Astrocyte (in vitro differentiated cells and primary cell): ENCODE measurements at regions not wholly inside any gene's neighbourhood (a gene's known extent, or its start where the extent isn't known, plus 50 kb on each side); places are given as distances from the start of the nearest gene placed in this dataset.

Experiments used
- DNase-seq: peaks from one replicate; pipeline ENCODE4 v3.0.0-alpha.2; 2010; ENCODE audit warnings: low read depth
- FAIRE-seq: peaks from 2 replicates; lab custom pipeline; 2011; peaks lifted over from hg19 to GRCh38; lab: Jason Lieb, UNC
- H2AFZ ChIP-seq: 2 replicates; pipeline ENCODE4 v1.6.0; 2012; ENCODE audit warnings: low read depth, low read length, inconsistent platforms
- H3K27ac ChIP-seq: 2 replicates; pipeline ENCODE4 v1.5.1; 2011; ENCODE audit warnings: low read depth, low read length, inconsistent platforms
- H3K27me3 ChIP-seq: 2 replicates; pipeline ENCODE4 v1.6.0; 2011; ENCODE audit warnings: low read length, inconsistent platforms; ENCODE audit not compliant: insufficient read depth
- H3K36me3 ChIP-seq: 2 replicates; pipeline ENCODE4 v1.5.1; 2011; ENCODE audit warnings: low read length, inconsistent platforms; ENCODE audit not compliant: insufficient read depth
- H3K4me1 ChIP-seq: 2 replicates; pipeline ENCODE4 v1.5.1; 2011; ENCODE audit warnings: low read length, inconsistent platforms; ENCODE audit not compliant: insufficient read depth
- H3K4me2 ChIP-seq: 2 replicates; pipeline ENCODE4 v1.6.0; 2012; ENCODE audit warnings: low read length, inconsistent platforms
- H3K4me3 ChIP-seq: 2 replicates; pipeline ENCODE4 v1.5.1; 2011; ENCODE audit warnings: low read depth, mild to moderate bottlenecking, low read length, inconsistent platforms; ENCODE audit not compliant: insufficient read depth
- H3K79me2 ChIP-seq: 2 replicates; pipeline ENCODE4 v1.6.0; 2012; ENCODE audit warnings: mild to moderate bottlenecking, low read length, inconsistent platforms; ENCODE audit not compliant: insufficient read depth
- H3K9ac ChIP-seq: 2 replicates; pipeline ENCODE4 v1.6.0; 2012; ENCODE audit warnings: mild to moderate bottlenecking, low read length, inconsistent platforms
- H3K9me3 ChIP-seq: 2 replicates; pipeline ENCODE4 v1.5.1; 2012; ENCODE audit warnings: low read depth, mild to moderate bottlenecking, low read length, inconsistent platforms; ENCODE audit not compliant: insufficient read depth
- H4K20me1 ChIP-seq: 2 replicates; pipeline ENCODE4 v1.6.0; 2012; ENCODE audit warnings: low read length, inconsistent platforms; ENCODE audit not compliant: insufficient read depth
- H3K27ac Mint-ChIP-seq: one replicate; pipeline ENCODE4 v1.8.0; 2021; ENCODE audit warnings: mild to moderate bottlenecking, mixed read lengths; ENCODE audit not compliant: unreplicated experiment
- H3K27me3 Mint-ChIP-seq: one replicate; pipeline ENCODE4 v1.8.0; 2021; ENCODE audit warnings: low read depth, mixed read lengths; ENCODE audit not compliant: unreplicated experiment
- H3K36me3 Mint-ChIP-seq: one replicate; pipeline ENCODE4 v1.8.0; 2021; ENCODE audit warnings: low read depth, mixed read lengths; ENCODE audit not compliant: unreplicated experiment
- H3K4me1 Mint-ChIP-seq: one replicate; pipeline ENCODE4 v1.8.0; 2021; ENCODE audit warnings: low read depth, mixed read lengths; ENCODE audit not compliant: unreplicated experiment
- H3K4me3 Mint-ChIP-seq: one replicate; pipeline ENCODE4 v1.8.0; 2021; ENCODE audit warnings: mild to moderate bottlenecking, moderate library complexity, mixed read lengths; ENCODE audit not compliant: unreplicated experiment
- H3K9me3 Mint-ChIP-seq: one replicate; pipeline ENCODE4 v1.8.0; 2021; ENCODE audit warnings: mild to moderate bottlenecking, mixed read lengths; ENCODE audit not compliant: unreplicated experiment
- CTCF ChIP-seq: IDR thresholded peaks from 2 replicates; pipeline ENCODE4 v1.5.1; 2011; ENCODE audit warnings: low read depth, mild to moderate bottlenecking, inconsistent platforms, low read length, moderate library complexity; ENCODE audit not compliant: insufficient read depth
- EZH2 ChIP-seq: IDR thresholded peaks from 2 replicates; pipeline ENCODE4 v1.6.1; 2012; ENCODE audit warnings: mild to moderate bottlenecking, low read length, inconsistent platforms; ENCODE audit not compliant: insufficient read depth

- FAIRE-seq = no peak
- H3K9me3 ChIP-seq = peaks cover 3% of the 10 kb centered on the region
Observed at GRCh38 chr12:5134861-5135525, 91.3 kb downstream of the KCNA5 start.

GRCh38 chr12:5138256-5138655 lies 94.6 kb downstream of the KCNA5 start:
- no peaks in the 10 kb centered on the region for H3K4me1 ChIP-seq
- Mint-ChIP-seq H3K9me3 (peaks cover 2% of the 10 kb centered on the region), H3K4me1 (peaks cover 9% of the 10 kb centered on the region), H3K27ac (peak overlapping the region; percentile 28), H3K36me3 (no peaks in the 10 kb centered on the region), H3K4me3 (no peak overlapping the region), H3K27me3 (no peaks in the 10 kb centered on the region)
- H3K4me3 ChIP-seq = no peak overlapping the region
- no peaks in the 10 kb centered on the region for H3K27me3 ChIP-seq
- H4K20me1 ChIP-seq = no peaks in the 10 kb centered on the region
- no peaks in the 10 kb centered on the region for H3K79me2 ChIP-seq
- H3K36me3 ChIP-seq = no peaks in the 10 kb centered on the region
- no peak overlapping the region for H3K9ac ChIP-seq
- no peak overlapping the region for H2AFZ ChIP-seq
- DNase-seq (no peak), FAIRE-seq (no peak)
- no peak for TF ChIP-seq CTCF
- no peak for TF ChIP-seq EZH2
- no peak overlapping the region for H3K4me2 ChIP-seq
- no peak overlapping the region for H3K27ac ChIP-seq
- peaks cover 4% of the 10 kb centered on the region for H3K9me3 ChIP-seq

More at GRCh38 chr12:5134861-5135525, 91.3 kb downstream of the KCNA5 start:
- H3K27ac ChIP-seq = no peak overlapping the region
- H3K79me2 ChIP-seq = no peaks in the 10 kb centered on the region
- Mint-ChIP-seq H3K4me1 (peaks cover 9% of the 10 kb centered on the region), H3K36me3 (no peaks in the 10 kb centered on the region), H3K27me3 (peaks cover 12% of the 10 kb centered on the region), H3K9me3 (peaks cover 2% of the 10 kb centered on the region), H3K4me3 (no peak overlapping the region), H3K27ac (no peak overlapping the region)
- H3K27me3 ChIP-seq = peaks cover 3% of the 10 kb centered on the region
- H3K4me1 ChIP-seq = no peaks in the 10 kb centered on the region
- H3K36me3 ChIP-seq = no peaks in the 10 kb centered on the region
- H2AFZ ChIP-seq = no peak overlapping the region
- no peak overlapping the region for H3K4me2 ChIP-seq
- TF ChIP-seq EZH2 (no peak), CTCF (no peak)
- no peaks in the 10 kb centered on the region for H4K20me1 ChIP-seq
- H3K4me3 ChIP-seq = no peak overlapping the region
- no peak for DNase-seq
- no peak overlapping the region for H3K9ac ChIP-seq

- FAIRE-seq = no peak
- H3K27me3 ChIP-seq = no peaks in the 10 kb centered on the region
- no peak overlapping the region for H3K9ac ChIP-seq
- H2AFZ ChIP-seq = peak overlapping the region; percentile 39
- no peak overlapping the region for H3K4me3 Mint-ChIP-seq
- no peaks in the 10 kb centered on the region for H3K27me3 Mint-ChIP-seq
- peak overlapping the region; percentile 28 for H3K27ac Mint-ChIP-seq
- no peak for TF ChIP-seq EZH2
- no peak for TF ChIP-seq CTCF
- peaks cover 4% of the 10 kb centered on the region for H3K9me3 ChIP-seq
- no peaks in the 10 kb centered on the region for H3K79me2 ChIP-seq
- DNase-seq = peak; percentile 27
- no peak overlapping the region for H3K4me2 ChIP-seq
- peaks cover 9% of the 10 kb centered on the region for H3K4me1 Mint-ChIP-seq
- H3K36me3 Mint-ChIP-seq = no peaks in the 10 kb centered on the region
- H3K4me3 ChIP-seq = no peak overlapping the region
- H3K36me3 ChIP-seq = no peaks in the 10 kb centered on the region
- H3K9me3 Mint-ChIP-seq = peaks cover 2% of the 10 kb centered on the region
- no peaks in the 10 kb centered on the region for H4K20me1 ChIP-seq
- H3K4me1 ChIP-seq = no peaks in the 10 kb centered on the region
- H3K27ac ChIP-seq = no peak overlapping the region
Observed at GRCh38 chr12:5138845-5139244, 95.2 kb downstream of the KCNA5 start.
